ENCODE measurements at regions not wholly inside any gene's neighbourhood (a gene's known extent, or its start where the extent isn't known, plus 50 kb on each side); places are given as distances from the start of the nearest gene placed in this dataset.

- no peak for DNase-seq
These were observed 53.6 kb upstream of the BCL2L14 start for GRCh38 chr12:12017135-12017581.

- no peak for DNase-seq
These were observed 52.9 kb upstream of the BCL2L14 start for GRCh38 chr12:12017798-12018197.

- no peak for DNase-seq
These were observed 52.3 kb upstream of the BCL2L14 start for GRCh38 chr12:12018454-12018853.

GRCh38 chr12:12019881-12020280 lies 50.9 kb upstream of the BCL2L14 start:
- no peak for DNase-seq

GRCh38 chr12:12020762-12021161 lies 50.0 kb upstream of the BCL2L14 start:
- DNase-seq = no peak

All from activated CD8-positive, alpha-beta memory T cell treated with anti-CD3 and anti-CD28 coated beads, Interleukin-2, amount 50 U/mL, for 4 hours (primary cell).